HEK293 (cell line): ENCODE measurements at regions not wholly inside any gene's neighbourhood (a gene's known extent, or its start where the extent isn't known, plus 50 kb on each side); places are given as distances from the start of the nearest gene placed in this dataset.

Source experiments
- CTCF ChIA-PET: fragments of 350-600 bp; formaldehyde crosslinking; extraction: SDS; loops from one replicate; lab custom pipeline; 2021; ENCODE audit warnings: antibody characterized with exemption; lab: Yijun Ruan, JAX
- POLR2A ChIA-PET: fragments of 300-600 bp; formaldehyde crosslinking; extraction: SDS; loops from one replicate; lab custom pipeline; 2020; ENCODE audit warnings: antibody characterized with exemption, inconsistent platforms; lab: Yijun Ruan, JAX
- H3K27ac ChIP-seq: fragments of 200-500 bp; sonication (Bioruptor generic); 2 replicates; pipeline ENCODE4 v1.5.1; 2014; ENCODE audit warnings: low read depth, low read length, control low read depth, inconsistent platforms; ENCODE audit errors: extremely low read depth
- H3K36me3 ChIP-seq, 2 experiments: fragments of 200-500 bp in 1 of 2; sonication (Bioruptor generic) in 1 of 2; 1 replicate in 1 of 2; 2 replicates in 1 of 2; pipeline ENCODE4 v1.5.1; 2014 to 2017; ENCODE audit warnings: inconsistent platforms in 2 of 2, low read length in 2 of 2; ENCODE audit not compliant: control insufficient read depth in 2 of 2, insufficient read depth in 1 of 2
- H3K4me1 ChIP-seq: fragments of 200-500 bp; sonication (Bioruptor generic); 2 replicates; pipeline ENCODE4 v1.5.1; 2014; ENCODE audit warnings: mild to moderate bottlenecking, low read length, inconsistent platforms; ENCODE audit not compliant: control insufficient read depth, insufficient read depth
- H3K4me3 ChIP-seq: 2 replicates; pipeline ENCODE4 v1.5.1; 2011; ENCODE audit warnings: low read depth, mild to moderate bottlenecking, control low read depth, low read length, moderate library complexity
- H3K9me3 ChIP-seq: fragments of 200-500 bp; sonication (Bioruptor generic); 2 replicates; pipeline ENCODE4 v1.5.1; 2014; ENCODE audit warnings: low read depth, low read length, inconsistent platforms; ENCODE audit not compliant: control insufficient read depth, insufficient read depth
- EGR2 ChIP-seq: fragments of 450-650 bp; formaldehyde crosslinking; IDR thresholded peaks from 2 replicates; pipeline ENCODE4 v1.5.1; 2016; ENCODE audit warnings: low read depth, missing biosample characterization, missing genetic modification characterization
- KLF1 ChIP-seq: fragments of 450-650 bp; formaldehyde crosslinking; IDR thresholded peaks from 2 replicates; pipeline ENCODE4 v1.5.1; 2016; ENCODE audit warnings: missing biosample characterization, missing genetic modification characterization
- OSR2 ChIP-seq: fragments of 450-650 bp; formaldehyde crosslinking; IDR thresholded peaks from 2 replicates; pipeline ENCODE4 v1.5.1; 2016; ENCODE audit warnings: missing biosample characterization, missing genetic modification characterization
- PRDM1 ChIP-seq: fragments of 450-650 bp; formaldehyde crosslinking; IDR thresholded peaks from 2 replicates; pipeline ENCODE4; 2016; ENCODE audit warnings: missing biosample characterization, missing genetic modification characterization
- ZBTB17 ChIP-seq: fragments of 450-650 bp; formaldehyde crosslinking; IDR thresholded peaks from 2 replicates; pipeline ENCODE4 v1.5.1; 2016; ENCODE audit warnings: missing biosample characterization, missing genetic modification characterization
- ZFHX2 ChIP-seq: fragments of 450-650 bp; formaldehyde crosslinking; conservative IDR thresholded peaks from 2 replicates; pipeline ENCODE4 v1.5.1; 2016; ENCODE audit warnings: missing biosample characterization, missing genetic modification characterization
- ZNF169 ChIP-seq: fragments of 450-650 bp; formaldehyde crosslinking; IDR thresholded peaks from 2 replicates; pipeline ENCODE4 v1.5.1; 2016; ENCODE audit warnings: missing biosample characterization, missing genetic modification characterization
- ZNF366 ChIP-seq: fragments of 450-650 bp; formaldehyde crosslinking; conservative IDR thresholded peaks from 2 replicates; pipeline ENCODE4 v1.5.1; 2016; ENCODE audit warnings: missing biosample characterization, missing genetic modification characterization
- ZNF660 ChIP-seq: fragments of 450-650 bp; IDR thresholded peaks from 2 replicates; pipeline ENCODE4 v1.5.1; 2018; ENCODE audit warnings: missing biosample characterization, mild to moderate bottlenecking, missing genetic modification characterization
- ZNF792 ChIP-seq: fragments of 450-650 bp; formaldehyde crosslinking; IDR thresholded peaks from 2 replicates; pipeline ENCODE4 v1.5.1; 2016; ENCODE audit warnings: missing biosample characterization, missing genetic modification characterization
- TF ChIP-seq, protein P1 (sequence below): fragments of 450-650 bp; formaldehyde crosslinking; IDR thresholded peaks from 2 replicates; pipeline ENCODE4 v1.5.1; 2016; ENCODE audit warnings: missing biosample characterization, missing genetic modification characterization, low read depth
- TF ChIP-seq, protein P2 (sequence below): fragments of 450-650 bp; formaldehyde crosslinking; IDR thresholded peaks from 2 replicates; pipeline ENCODE4 v1.5.1; 2016; ENCODE audit warnings: missing biosample characterization, missing genetic modification characterization
- TF ChIP-seq, protein P3 (sequence below): fragments of 450-650 bp; formaldehyde crosslinking; IDR thresholded peaks from 2 replicates; pipeline ENCODE4 v1.5.1; 2016; ENCODE audit warnings: missing biosample characterization, missing genetic modification characterization, borderline replicate concordance
- TF ChIP-seq, protein P4 (sequence below): fragments of 450-650 bp; formaldehyde crosslinking; IDR thresholded peaks from 2 replicates; pipeline ENCODE4 v1.5.1; 2016; ENCODE audit warnings: missing biosample characterization, missing genetic modification characterization

DNA sequence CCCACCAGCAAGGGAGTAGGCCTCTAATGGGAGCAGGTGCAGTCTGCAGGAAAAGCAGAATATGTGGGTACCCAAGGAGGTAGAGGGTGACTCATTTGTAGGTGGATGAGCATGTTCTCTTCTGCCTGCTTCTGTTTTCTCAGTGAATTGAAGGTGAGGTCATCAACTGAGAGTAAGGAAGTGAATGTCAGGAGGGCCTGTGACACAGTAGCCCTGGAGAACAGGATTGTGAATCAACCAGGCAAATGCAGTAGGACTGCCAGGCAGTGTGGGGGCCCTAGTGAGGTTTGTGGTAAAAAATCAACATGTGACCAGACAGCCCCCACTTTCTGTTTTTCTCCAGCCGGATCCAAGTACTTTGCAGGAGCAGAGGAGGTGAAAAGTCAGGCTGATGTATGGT, 150.5 kb upstream of the SOX9 start:
- Histone ChIP-seq H3K27ac (no peak overlapping the region), H3K9me3 (no peaks in the 10 kb centered on the region), H3K4me1 (no peaks in the 10 kb centered on the region), H3K4me3 (no peak overlapping the region)
- ChIA-PET POLR2A (no interaction called here), CTCF (interaction anchor here (1.9 kb wide), 1 partner anchor 12 kb away, joined by 5 read pairs; no protein-coding TSS in a partner anchor)
- TF ChIP-seq ZNF366 (tag by site-specific recombination): 0 out of 2 replicates have a peak, but pooled peaks have one; percentile 27
- TF ChIP-seq, protein P1, sequence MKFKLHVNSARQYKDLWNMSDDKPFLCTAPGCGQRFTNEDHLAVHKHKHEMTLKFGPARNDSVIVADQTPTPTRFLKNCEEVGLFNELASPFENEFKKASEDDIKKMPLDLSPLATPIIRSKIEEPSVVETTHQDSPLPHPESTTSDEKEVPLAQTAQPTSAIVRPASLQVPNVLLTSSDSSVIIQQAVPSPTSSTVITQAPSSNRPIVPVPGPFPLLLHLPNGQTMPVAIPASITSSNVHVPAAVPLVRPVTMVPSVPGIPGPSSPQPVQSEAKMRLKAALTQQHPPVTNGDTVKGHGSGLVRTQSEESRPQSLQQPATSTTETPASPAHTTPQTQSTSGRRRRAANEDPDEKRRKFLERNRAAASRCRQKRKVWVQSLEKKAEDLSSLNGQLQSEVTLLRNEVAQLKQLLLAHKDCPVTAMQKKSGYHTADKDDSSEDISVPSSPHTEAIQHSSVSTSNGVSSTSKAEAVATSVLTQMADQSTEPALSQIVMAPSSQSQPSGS (tag by site-specific recombination): peak; percentile 61; the same call in 1 of the 2 replicates
- peak; percentile 27; the same call in 1 of the 2 replicates for TF ChIP-seq EGR2 (tag by site-specific recombination)
- TF ChIP-seq, protein P2, sequence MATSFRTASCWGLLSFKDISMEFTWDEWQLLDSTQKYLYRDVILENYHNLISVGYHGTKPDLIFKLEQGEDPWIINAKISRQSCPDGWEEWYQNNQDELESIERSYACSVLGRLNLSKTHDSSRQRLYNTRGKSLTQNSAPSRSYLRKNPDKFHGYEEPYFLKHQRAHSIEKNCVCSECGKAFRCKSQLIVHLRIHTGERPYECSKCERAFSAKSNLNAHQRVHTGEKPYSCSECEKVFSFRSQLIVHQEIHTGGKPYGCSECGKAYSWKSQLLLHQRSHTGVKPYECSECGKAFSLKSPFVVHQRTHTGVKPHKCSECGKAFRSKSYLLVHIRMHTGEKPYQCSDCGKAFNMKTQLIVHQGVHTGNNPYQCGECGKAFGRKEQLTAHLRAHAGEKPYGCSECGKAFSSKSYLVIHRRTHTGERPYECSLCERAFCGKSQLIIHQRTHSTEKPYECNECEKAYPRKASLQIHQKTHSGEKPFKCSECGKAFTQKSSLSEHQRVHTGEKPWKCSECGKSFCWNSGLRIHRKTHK (tag by site-specific recombination): no peak
- TF ChIP-seq ZBTB17 (tag by site-specific recombination): 0 out of 2 replicates have a peak, but pooled peaks have one; percentile 13
- peak; percentile 83 for TF ChIP-seq ZNF660 (tag by site-specific recombination)
- TF ChIP-seq OSR2: peak; percentile 33; the same call in 1 of the 2 replicates
- no peak for TF ChIP-seq KLF1 (tag by site-specific recombination)
- no peak for TF ChIP-seq ZNF169 (tag by site-specific recombination)
- TF ChIP-seq, protein P3, sequence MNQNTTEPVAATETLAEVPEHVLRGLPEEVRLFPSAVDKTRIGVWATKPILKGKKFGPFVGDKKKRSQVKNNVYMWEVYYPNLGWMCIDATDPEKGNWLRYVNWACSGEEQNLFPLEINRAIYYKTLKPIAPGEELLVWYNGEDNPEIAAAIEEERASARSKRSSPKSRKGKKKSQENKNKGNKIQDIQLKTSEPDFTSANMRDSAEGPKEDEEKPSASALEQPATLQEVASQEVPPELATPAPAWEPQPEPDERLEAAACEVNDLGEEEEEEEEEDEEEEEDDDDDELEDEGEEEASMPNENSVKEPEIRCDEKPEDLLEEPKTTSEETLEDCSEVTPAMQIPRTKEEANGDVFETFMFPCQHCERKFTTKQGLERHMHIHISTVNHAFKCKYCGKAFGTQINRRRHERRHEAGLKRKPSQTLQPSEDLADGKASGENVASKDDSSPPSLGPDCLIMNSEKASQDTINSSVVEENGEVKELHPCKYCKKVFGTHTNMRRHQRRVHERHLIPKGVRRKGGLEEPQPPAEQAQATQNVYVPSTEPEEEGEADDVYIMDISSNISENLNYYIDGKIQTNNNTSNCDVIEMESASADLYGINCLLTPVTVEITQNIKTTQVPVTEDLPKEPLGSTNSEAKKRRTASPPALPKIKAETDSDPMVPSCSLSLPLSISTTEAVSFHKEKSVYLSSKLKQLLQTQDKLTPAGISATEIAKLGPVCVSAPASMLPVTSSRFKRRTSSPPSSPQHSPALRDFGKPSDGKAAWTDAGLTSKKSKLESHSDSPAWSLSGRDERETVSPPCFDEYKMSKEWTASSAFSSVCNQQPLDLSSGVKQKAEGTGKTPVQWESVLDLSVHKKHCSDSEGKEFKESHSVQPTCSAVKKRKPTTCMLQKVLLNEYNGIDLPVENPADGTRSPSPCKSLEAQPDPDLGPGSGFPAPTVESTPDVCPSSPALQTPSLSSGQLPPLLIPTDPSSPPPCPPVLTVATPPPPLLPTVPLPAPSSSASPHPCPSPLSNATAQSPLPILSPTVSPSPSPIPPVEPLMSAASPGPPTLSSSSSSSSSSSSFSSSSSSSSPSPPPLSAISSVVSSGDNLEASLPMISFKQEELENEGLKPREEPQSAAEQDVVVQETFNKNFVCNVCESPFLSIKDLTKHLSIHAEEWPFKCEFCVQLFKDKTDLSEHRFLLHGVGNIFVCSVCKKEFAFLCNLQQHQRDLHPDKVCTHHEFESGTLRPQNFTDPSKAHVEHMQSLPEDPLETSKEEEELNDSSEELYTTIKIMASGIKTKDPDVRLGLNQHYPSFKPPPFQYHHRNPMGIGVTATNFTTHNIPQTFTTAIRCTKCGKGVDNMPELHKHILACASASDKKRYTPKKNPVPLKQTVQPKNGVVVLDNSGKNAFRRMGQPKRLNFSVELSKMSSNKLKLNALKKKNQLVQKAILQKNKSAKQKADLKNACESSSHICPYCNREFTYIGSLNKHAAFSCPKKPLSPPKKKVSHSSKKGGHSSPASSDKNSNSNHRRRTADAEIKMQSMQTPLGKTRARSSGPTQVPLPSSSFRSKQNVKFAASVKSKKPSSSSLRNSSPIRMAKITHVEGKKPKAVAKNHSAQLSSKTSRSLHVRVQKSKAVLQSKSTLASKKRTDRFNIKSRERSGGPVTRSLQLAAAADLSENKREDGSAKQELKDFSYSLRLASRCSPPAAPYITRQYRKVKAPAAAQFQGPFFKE: no peak
- 0 out of 2 replicates have a peak, but pooled peaks have one; percentile 24 for TF ChIP-seq PRDM1 (tag by site-specific recombination)
- peak; percentile 48 for TF ChIP-seq ZFHX2 (tag by site-specific recombination)
- TF ChIP-seq, protein P4, sequence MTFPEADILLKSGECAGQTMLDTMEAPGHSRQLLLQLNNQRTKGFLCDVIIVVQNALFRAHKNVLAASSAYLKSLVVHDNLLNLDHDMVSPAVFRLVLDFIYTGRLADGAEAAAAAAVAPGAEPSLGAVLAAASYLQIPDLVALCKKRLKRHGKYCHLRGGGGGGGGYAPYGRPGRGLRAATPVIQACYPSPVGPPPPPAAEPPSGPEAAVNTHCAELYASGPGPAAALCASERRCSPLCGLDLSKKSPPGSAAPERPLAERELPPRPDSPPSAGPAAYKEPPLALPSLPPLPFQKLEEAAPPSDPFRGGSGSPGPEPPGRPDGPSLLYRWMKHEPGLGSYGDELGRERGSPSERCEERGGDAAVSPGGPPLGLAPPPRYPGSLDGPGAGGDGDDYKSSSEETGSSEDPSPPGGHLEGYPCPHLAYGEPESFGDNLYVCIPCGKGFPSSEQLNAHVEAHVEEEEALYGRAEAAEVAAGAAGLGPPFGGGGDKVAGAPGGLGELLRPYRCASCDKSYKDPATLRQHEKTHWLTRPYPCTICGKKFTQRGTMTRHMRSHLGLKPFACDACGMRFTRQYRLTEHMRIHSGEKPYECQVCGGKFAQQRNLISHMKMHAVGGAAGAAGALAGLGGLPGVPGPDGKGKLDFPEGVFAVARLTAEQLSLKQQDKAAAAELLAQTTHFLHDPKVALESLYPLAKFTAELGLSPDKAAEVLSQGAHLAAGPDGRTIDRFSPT (tag by site-specific recombination): no peak
- TF ChIP-seq, all 188 proteins: peak for 8
- no peaks in the 10 kb centered on the region for H3K36me3 ChIP-seq

DNA sequence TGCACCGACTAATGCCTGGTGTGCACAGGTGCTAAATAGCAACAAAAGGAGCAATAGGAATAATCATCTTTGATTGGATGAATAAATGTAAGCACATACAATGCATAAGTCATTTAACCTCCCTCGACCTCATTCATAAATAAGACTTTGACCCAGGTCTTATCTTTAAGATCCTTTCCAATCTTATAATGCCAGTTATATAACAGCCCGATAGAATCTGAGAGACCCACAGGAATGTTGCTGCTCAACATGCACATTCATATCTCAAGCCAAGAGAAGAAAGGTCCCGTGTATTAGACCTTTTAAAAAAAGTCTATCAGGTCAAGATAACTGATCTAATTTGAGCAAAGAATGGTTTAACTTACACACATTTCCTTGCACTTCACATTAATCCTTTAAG, 146.8 kb upstream of the SOX9 start:
- TF ChIP-seq ZNF792 (tag by site-specific recombination): no peak

More for the DNA sequence above, 146.8 kb upstream of the SOX9 start:
- H3K4me3 ChIP-seq: no peak overlapping the region
- no peaks in the 10 kb centered on the region for H3K36me3 ChIP-seq
- CTCF ChIA-PET: interaction anchor here (0.6 kb wide), 1 partner anchor 1293 kb away, joined by 3 read pairs; no protein-coding TSS in a partner anchor
- POLR2A ChIA-PET: no interaction called here
- H3K9me3 ChIP-seq: no peaks in the 10 kb centered on the region
- no peak overlapping the region for H3K27ac ChIP-seq
- H3K4me1 ChIP-seq: no peaks in the 10 kb centered on the region
